ENCODE measurements at regions not wholly inside any gene's neighbourhood (a gene's known extent, or its start where the extent isn't known, plus 50 kb on each side); places are given as distances from the start of the nearest gene placed in this dataset.
"Not testable (repeated sequence)": the region's sequence is repeated elsewhere in the genome, so short reads cannot be mapped to it uniquely, and the experiment has no call there.

GRCh38 chr6:50539447-50539846 lies 173.9 kb upstream of the TFAP2D start:
- Mint-ChIP-seq H3K4me3 (no peak overlapping the region), H3K27me3 (no peaks in the 10 kb centered on the region), H3K27ac (no peak overlapping the region), H3K4me1 (no peaks in the 10 kb centered on the region), H3K9me3 (no peaks in the 10 kb centered on the region), H3K36me3 (ENCODE audit: low read depth) (no peaks in the 10 kb centered on the region)
- ATAC-seq (no peak), DNase-seq (no peak)

GRCh38 chr6:50541941-50542340 lies 171.4 kb upstream of the TFAP2D start:
- Mint-ChIP-seq H3K27me3 (no peaks in the 10 kb centered on the region), H3K27ac (no peak overlapping the region), H3K36me3 (ENCODE audit: low read depth) (no peaks in the 10 kb centered on the region), H3K9me3 (no peaks in the 10 kb centered on the region), H3K4me3 (no peak overlapping the region), H3K4me1 (no peaks in the 10 kb centered on the region)
- ATAC-seq (no peak), DNase-seq (no peak)

GRCh38 chr6:50543666-50544065 lies 169.7 kb upstream of the TFAP2D start:
- no peaks in the 10 kb centered on the region for H3K36me3 Mint-ChIP-seq (ENCODE audit: low read depth)

GRCh38 chr6:50549026-50549425 lies 164.3 kb upstream of the TFAP2D start:
- Mint-ChIP-seq H3K36me3 (ENCODE audit: low read depth) (no peaks in the 10 kb centered on the region), H3K27ac (no peak overlapping the region), H3K4me3 (no peak overlapping the region), H3K4me1 (no peaks in the 10 kb centered on the region), H3K27me3 (no peaks in the 10 kb centered on the region), H3K9me3 (peaks cover 6% of the 10 kb centered on the region)
- DNase-seq, result no peak
- ATAC-seq, result no peak

More at GRCh38 chr6:50543666-50544065, 169.7 kb upstream of the TFAP2D start:
- Mint-ChIP-seq H3K9me3 (no peaks in the 10 kb centered on the region), H3K4me1 (no peaks in the 10 kb centered on the region), H3K27ac (no peak overlapping the region), H3K27me3 (no peaks in the 10 kb centered on the region), H3K4me3 (no peak overlapping the region)
- no peak for ATAC-seq
- DNase-seq, result no peak

- H3K4me3 Mint-ChIP-seq, result no peak overlapping the region
- ATAC-seq (no peak), DNase-seq (no peak)
- no peaks in the 10 kb centered on the region for H3K4me1 Mint-ChIP-seq
- H3K27me3 Mint-ChIP-seq, result no peaks in the 10 kb centered on the region
- H3K36me3 Mint-ChIP-seq (ENCODE audit: low read depth), result no peaks in the 10 kb centered on the region
- no peak overlapping the region for H3K27ac Mint-ChIP-seq
- peaks cover 6% of the 10 kb centered on the region for H3K9me3 Mint-ChIP-seq
These were observed 163.9 kb upstream of the TFAP2D start for GRCh38 chr6:50549475-50549874.

- no peaks in the 10 kb centered on the region for H3K36me3 Mint-ChIP-seq (ENCODE audit: low read depth)
- H3K4me3 Mint-ChIP-seq, result no peak overlapping the region
- ATAC-seq (no peak), DNase-seq (no peak)
- H3K27ac Mint-ChIP-seq, result no peak overlapping the region
- H3K27me3 Mint-ChIP-seq, result no peaks in the 10 kb centered on the region
- peaks cover 10% of the 10 kb centered on the region for H3K9me3 Mint-ChIP-seq
- no peaks in the 10 kb centered on the region for H3K4me1 Mint-ChIP-seq
These were observed 157.3 kb upstream of the TFAP2D start for GRCh38 chr6:50555982-50556381.

GRCh38 chr6:50565004-50565403 lies 148.3 kb upstream of the TFAP2D start:
- Mint-ChIP-seq H3K4me3 (no peak overlapping the region), H3K27me3 (no peaks in the 10 kb centered on the region)
- ATAC-seq, result no peak

GRCh38 chr6:50571230-50571629 lies 142.1 kb upstream of the TFAP2D start:
- H3K9me3 Mint-ChIP-seq, result peaks cover 24% of the 10 kb centered on the region
- H3K27ac Mint-ChIP-seq; H3K27me3 Mint-ChIP-seq; H3K36me3 Mint-ChIP-seq (ENCODE audit: low read depth); H3K4me3 Mint-ChIP-seq; ATAC-seq; H3K4me1 Mint-ChIP-seq; DNase-seq: not testable (repeated sequence)

More at GRCh38 chr6:50565004-50565403, 148.3 kb upstream of the TFAP2D start:
- no peak for DNase-seq
- Mint-ChIP-seq H3K27ac (no peak overlapping the region), H3K36me3 (ENCODE audit: low read depth) (no peaks in the 10 kb centered on the region), H3K4me1 (no peaks in the 10 kb centered on the region), H3K9me3 (no peaks in the 10 kb centered on the region)

GRCh38 chr6:50585441-50586330 lies 127.6 kb upstream of the TFAP2D start:
- Mint-ChIP-seq H3K4me3 (no peak overlapping the region), H3K27ac (no peak overlapping the region), H3K4me1 (no peaks in the 10 kb centered on the region), H3K9me3 (peaks cover 3% of the 10 kb centered on the region), H3K27me3 (no peaks in the 10 kb centered on the region), H3K36me3 (ENCODE audit: low read depth) (no peaks in the 10 kb centered on the region)
- ATAC-seq (no peak), DNase-seq (no peak)

GRCh38 chr6:50586331-50586675 lies 127.0 kb upstream of the TFAP2D start:
- Mint-ChIP-seq H3K4me1 (no peaks in the 10 kb centered on the region), H3K27ac (no peak overlapping the region), H3K9me3 (peaks cover 3% of the 10 kb centered on the region), H3K27me3 (no peaks in the 10 kb centered on the region), H3K36me3 (ENCODE audit: low read depth) (no peaks in the 10 kb centered on the region), H3K4me3 (no peak overlapping the region)
- DNase-seq (no peak), ATAC-seq (no peak)

- no peak overlapping the region for H3K4me3 Mint-ChIP-seq
- no peaks in the 10 kb centered on the region for H3K36me3 Mint-ChIP-seq (ENCODE audit: low read depth)
- no peak overlapping the region for H3K27ac Mint-ChIP-seq
- no peaks in the 10 kb centered on the region for H3K4me1 Mint-ChIP-seq
- ATAC-seq, result no peak
- peaks cover 2% of the 10 kb centered on the region for H3K9me3 Mint-ChIP-seq
- H3K27me3 Mint-ChIP-seq, result peaks cover 2% of the 10 kb centered on the region
- DNase-seq, result no peak
These were observed 123.4 kb upstream of the TFAP2D start for GRCh38 chr6:50589751-50590470.

- peaks cover 2% of the 10 kb centered on the region for H3K27me3 Mint-ChIP-seq
- ATAC-seq (no peak), DNase-seq (no peak)
- H3K4me1 Mint-ChIP-seq, result no peaks in the 10 kb centered on the region
- H3K36me3 Mint-ChIP-seq (ENCODE audit: low read depth), result no peaks in the 10 kb centered on the region
- no peak overlapping the region for H3K27ac Mint-ChIP-seq
- H3K9me3 Mint-ChIP-seq, result no peaks in the 10 kb centered on the region
- no peak overlapping the region for H3K4me3 Mint-ChIP-seq
These were observed 122.2 kb upstream of the TFAP2D start for GRCh38 chr6:50591135-50591534.

- no peak overlapping the region for H3K27ac Mint-ChIP-seq
- no peak overlapping the region for H3K4me3 Mint-ChIP-seq
- H3K4me1 Mint-ChIP-seq, result no peaks in the 10 kb centered on the region
- no peaks in the 10 kb centered on the region for H3K9me3 Mint-ChIP-seq
- H3K36me3 Mint-ChIP-seq (ENCODE audit: low read depth), result no peaks in the 10 kb centered on the region
- DNase-seq (no peak), ATAC-seq (no peak)
- no peaks in the 10 kb centered on the region for H3K27me3 Mint-ChIP-seq
These were observed 113.0 kb upstream of the TFAP2D start for GRCh38 chr6:50600280-50600679.

GRCh38 chr6:50602292-50602691 lies 111.0 kb upstream of the TFAP2D start:
- no peaks in the 10 kb centered on the region for H3K27me3 Mint-ChIP-seq
- ATAC-seq (no peak), DNase-seq (no peak)
- H3K27ac Mint-ChIP-seq, result no peak overlapping the region
- H3K36me3 Mint-ChIP-seq (ENCODE audit: low read depth), result no peaks in the 10 kb centered on the region
- H3K4me1 Mint-ChIP-seq, result no peaks in the 10 kb centered on the region
- H3K4me3 Mint-ChIP-seq, result no peak overlapping the region
- H3K9me3 Mint-ChIP-seq, result no peaks in the 10 kb centered on the region

- Mint-ChIP-seq H3K27me3 (no peaks in the 10 kb centered on the region), H3K4me1 (no peaks in the 10 kb centered on the region), H3K9me3 (peaks cover 4% of the 10 kb centered on the region), H3K36me3 (ENCODE audit: low read depth) (no peaks in the 10 kb centered on the region), H3K4me3 (no peak overlapping the region), H3K27ac (no peak overlapping the region)
- ATAC-seq (no peak), DNase-seq (no peak)
These were observed 104.9 kb upstream of the TFAP2D start for GRCh38 chr6:50608421-50608820.
